HG02885 (cell line): ENCODE measurements at regions not wholly inside any gene's neighbourhood (a gene's known extent, or its start where the extent isn't known, plus 50 kb on each side); places are given as distances from the start of the nearest gene placed in this dataset.

Experiments used
- ATAC-seq: cut with Tn5 transposase; IDR thresholded peaks from one replicate; pipeline ENCODE4 v1.9.1; 2021; ENCODE audit warnings: mild to moderate bottlenecking; ENCODE audit not compliant: unreplicated experiment, poor library complexity

DNA sequence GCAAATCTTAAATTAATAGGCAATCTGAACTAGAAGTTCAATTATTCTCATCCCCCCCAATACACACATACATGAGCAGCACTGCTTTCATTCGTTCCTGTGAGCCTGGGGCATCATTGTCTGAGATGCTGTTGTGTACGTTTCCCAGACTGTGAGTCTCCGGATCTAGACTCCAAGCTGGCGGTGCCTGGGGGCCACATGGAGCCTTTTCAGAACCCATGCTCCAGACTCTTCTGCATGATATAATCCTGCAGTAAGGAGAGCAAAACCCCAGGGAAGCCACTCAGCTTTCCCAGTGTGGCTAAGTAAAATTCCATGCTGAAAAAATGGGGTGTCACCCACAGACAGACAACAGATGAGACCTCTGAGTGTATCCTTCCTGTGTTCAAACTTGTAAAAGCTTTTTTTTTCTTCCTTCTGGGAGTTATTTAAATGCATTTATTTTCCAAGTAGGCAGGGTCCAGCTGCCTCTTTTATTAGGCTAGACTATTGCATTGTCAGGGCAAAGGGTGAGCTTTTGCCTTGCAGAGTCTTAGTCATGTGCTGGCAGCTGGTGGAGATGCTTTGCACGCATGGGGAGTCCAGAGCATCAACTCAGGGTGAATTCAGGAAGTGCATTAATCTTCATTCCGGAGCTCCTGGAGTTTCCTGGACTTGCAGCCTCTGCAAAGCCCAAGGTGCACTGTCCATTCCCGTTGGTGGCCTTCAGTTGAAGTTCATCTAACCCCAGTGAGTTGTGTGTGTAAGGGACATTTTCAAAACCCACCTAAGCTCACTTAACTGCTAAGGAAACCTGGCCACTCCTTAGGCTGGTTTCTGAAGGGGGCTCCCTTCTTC lies 185.7 kb upstream of the ADO start:
- ATAC-seq, result peak; percentile 53

- no peak for ATAC-seq
These were observed 185.1 kb upstream of the ADO start for GRCh38 chr10:62619413-62619738.

GRCh38 chr10:62620491-62620890 lies 184.0 kb upstream of the ADO start:
- ATAC-seq, result no peak

DNA sequence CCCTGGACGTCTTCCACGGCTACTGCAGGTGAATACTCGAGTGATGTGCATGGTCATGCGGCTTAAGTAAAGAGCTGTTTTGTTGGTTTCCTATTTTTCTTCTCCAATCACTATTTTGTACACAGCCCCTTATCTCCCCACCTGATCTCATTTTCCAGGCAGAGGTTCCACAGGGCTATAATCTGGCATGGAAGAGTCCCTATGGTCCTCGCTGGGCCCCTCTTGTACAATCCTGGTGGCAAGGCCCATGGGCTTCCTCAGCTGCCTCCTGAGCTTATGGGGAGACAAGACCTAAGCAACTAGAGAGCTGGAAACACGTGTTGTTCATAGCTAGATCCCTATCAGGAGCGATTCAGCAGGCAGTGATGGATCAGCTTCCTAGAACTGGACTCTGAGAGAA lies 181.3 kb upstream of the ADO start:
- no peak for ATAC-seq

DNA sequence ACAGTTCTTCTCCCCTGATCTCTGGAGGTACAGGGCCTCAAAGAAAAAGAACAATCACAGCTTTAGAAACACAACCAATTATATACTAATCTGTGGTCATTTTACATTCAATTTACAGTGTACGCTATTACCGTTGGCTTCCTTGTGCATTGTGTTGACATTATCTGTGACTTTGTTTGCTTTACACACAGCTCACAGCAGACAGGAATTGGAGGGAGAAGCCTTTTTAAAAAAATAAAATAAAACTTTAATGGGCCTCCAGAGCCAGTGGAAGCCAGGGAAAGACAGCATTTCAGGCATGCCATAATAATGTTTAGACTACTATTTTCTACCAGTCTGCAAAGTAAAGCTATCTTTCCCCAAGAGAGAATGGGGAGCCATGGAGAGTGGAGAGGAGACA lies 179.0 kb upstream of the ADO start:
- ATAC-seq, result no peak

DNA sequence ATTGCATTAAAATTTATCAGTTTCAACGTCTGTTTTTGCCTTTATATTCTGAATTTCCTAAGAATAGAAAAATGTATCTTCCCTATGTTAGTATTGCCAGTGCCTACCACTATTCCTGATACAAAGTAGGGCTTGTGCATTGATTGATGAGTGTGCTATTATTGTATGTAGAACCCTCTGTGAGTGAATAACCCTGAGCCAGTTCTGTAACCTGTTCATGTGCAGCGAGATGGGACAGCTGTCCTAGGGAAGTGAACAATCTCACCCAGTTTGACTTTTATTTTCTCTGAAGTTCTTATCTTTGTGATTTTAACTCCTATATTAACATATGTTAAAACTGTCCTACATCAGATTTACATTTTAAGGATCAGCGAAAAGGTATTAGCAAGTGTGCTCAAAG lies 178.4 kb upstream of the ADO start:
- ATAC-seq, result no peak

DNA sequence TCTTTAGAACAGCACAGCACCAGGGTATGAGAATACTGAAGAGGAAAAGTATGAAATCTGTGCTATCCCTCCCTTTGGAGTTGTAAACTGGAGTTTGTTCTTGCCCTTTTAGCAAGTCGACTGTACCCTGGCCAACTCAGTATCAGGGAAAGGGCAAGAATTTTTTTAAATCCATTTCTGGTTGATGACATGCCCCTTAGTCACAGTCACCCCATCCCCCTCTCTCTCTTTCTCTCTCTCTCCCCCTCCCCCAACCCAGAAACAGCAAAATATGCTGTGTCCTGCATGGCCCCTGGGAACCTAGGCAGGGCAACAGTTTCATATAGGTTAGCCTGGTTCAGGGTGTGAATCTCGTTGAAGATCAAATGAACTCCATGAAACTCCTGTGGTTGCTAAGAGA lies 177.7 kb upstream of the ADO start:
- ATAC-seq, result no peak

DNA sequence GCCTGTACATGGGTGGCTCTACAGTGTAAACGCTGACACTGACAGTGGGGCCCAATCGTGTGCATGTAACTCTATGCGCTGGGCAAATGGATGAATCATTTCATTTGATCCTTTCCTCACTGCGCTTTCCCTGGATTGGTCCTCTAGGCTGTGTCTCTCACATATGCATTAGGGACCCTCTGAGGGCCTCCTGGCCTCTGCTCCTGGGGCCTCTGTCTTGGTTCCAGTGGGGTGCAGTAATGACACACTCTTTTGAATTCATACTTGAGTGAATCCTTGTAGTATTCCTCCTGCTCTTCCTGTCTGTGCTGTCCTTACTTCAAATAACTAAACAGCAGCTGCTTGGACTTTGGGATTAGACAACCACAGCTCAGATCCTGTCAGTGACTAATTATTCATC lies 176.5 kb upstream of the ADO start:
- no peak for ATAC-seq

DNA sequence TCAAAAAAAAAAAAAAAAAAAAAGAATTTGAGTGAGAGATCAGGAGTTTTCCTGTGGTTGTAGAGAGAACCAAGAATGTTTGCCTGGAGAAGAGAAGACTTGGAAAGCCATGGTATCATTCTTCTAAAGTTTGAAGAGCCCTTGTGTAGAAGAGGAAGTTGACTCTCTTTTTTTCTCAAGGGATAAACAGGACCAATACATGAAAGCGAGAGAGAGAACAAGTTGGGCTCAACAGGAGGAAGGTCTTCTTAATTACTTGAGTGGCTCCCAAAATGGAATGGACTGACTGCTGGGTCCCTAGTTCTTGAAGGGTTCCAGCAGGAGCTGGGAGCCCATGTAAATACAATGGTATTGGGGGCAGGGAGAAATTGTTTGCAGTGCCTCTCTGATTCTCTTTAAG lies 173.3 kb upstream of the ADO start:
- ATAC-seq, result no peak

GRCh38 chr10:62632071-62632809 lies 172.3 kb upstream of the ADO start:
- ATAC-seq, result peak; percentile 83

DNA sequence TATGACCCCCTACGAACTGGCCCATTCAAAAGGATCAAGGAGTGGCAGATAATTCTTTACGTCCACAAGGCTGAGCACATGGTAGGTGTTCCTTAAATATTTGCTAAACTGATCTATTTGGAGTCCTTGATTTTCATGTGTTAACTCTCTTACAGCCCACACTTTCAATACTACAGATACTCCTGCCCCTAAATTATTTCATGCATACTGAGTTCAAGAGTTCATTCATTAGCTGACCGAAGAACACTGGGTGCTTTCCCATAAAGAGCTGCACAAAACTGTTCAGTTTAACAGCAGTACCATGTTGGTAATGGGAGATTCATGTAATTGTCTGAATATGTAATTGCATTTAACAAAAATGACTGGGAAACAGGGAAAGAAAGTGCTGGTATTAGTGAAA lies 170.5 kb upstream of the ADO start:
- no peak for ATAC-seq

DNA sequence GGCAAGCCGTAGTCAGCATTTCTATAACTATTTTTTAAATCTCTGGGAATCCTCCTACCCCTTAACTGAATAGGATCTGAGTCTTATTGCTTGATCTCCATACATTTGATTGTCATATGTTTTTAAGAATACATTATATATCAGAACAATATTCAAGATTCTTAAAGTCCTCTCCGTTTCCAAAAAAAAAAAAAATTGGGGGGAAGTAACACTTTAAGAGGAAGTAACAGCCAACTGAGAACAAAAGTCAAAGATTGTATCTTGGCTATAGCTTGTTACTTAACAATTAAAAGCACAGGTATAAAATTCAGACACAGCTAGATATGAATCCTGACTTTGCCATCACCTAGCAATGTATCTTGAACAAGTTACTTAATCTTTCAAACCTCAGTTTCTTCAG lies 169.9 kb upstream of the ADO start:
- no peak for ATAC-seq

GRCh38 chr10:62635127-62635526 lies 169.4 kb upstream of the ADO start:
- no peak for ATAC-seq

- no peak for ATAC-seq
These were observed 167.7 kb upstream of the ADO start for GRCh38 chr10:62636825-62637248.

DNA sequence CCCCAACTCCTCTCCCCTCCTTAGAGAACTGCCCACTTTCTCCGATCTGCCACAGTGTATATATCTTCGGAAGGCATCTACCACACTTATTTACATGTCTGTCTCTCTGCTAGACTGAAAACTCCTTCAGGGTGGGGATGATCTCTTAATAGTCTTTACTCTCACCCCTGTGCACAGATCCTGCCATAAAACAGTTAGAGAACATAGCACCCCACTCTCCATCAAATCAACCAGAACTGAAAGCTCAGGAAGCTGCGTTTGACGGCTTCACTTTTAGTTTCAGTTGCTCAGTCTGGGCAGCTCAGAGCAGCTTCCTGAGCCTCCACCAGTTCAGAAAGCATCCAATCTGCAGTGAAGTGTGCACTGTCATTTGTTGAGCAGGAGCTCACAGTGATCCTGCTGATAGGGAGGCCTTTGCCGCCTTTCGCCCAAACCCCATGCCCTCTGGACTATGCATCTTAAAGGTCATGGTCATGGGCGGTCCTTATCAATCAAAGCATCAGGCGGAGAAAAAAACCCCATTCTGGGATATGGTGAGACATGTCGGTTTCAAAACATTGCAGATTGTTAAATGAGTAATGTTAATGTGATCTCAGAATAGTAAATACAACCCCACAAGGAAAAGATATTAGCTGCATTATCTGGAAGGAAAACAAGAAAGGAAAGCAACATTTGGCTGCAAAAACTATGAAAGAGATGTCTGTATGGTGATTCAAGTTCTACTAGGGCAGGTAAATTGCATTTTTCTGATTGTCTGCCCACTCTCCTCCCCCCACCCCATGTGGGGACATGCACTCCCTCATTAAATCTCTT lies 167.1 kb upstream of the ADO start:
- peak; percentile 62 for ATAC-seq

DNA sequence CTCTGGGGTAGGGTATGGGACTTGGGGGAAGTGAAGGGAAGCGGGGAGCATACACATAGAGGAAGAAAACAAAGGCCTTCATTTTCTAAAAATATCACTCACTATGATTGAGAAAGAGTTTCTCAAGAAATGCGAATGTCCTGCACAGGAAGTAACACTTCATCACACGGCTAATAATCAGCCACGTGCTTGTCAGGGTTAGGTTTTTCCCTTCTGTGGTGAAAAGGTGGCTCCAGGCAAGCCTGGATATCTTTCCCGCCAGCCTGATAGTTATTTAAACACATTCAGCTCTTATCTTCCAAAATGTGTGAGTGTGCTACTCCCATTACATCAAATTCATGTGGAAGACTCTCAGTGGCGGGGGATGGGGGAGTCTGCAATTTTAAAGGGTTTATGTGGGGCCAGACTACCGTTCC lies 166.4 kb upstream of the ADO start:
- ATAC-seq, result peak; percentile 46

GRCh38 chr10:62639144-62639543 lies 165.4 kb upstream of the ADO start:
- no peak for ATAC-seq

DNA sequence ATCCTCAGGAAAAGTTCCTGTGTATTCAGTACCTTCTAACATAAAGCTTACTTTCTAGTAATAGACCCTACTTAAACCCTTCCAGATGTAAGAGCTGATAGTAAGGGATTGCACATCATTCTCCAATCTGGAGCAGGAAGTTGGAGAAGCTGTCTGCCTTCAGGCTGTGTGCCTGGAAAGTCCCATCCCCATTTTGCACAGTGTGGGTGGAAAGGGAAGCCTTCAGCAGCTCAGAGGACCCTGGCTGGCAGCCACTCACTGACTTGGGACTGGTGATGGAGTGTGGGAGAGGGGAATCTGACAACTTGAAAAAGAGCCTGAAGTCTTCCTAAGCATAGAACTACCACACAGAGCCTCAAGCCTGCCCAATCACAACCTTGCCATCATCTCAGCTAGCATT lies 164.1 kb upstream of the ADO start:
- ATAC-seq, result no peak

DNA sequence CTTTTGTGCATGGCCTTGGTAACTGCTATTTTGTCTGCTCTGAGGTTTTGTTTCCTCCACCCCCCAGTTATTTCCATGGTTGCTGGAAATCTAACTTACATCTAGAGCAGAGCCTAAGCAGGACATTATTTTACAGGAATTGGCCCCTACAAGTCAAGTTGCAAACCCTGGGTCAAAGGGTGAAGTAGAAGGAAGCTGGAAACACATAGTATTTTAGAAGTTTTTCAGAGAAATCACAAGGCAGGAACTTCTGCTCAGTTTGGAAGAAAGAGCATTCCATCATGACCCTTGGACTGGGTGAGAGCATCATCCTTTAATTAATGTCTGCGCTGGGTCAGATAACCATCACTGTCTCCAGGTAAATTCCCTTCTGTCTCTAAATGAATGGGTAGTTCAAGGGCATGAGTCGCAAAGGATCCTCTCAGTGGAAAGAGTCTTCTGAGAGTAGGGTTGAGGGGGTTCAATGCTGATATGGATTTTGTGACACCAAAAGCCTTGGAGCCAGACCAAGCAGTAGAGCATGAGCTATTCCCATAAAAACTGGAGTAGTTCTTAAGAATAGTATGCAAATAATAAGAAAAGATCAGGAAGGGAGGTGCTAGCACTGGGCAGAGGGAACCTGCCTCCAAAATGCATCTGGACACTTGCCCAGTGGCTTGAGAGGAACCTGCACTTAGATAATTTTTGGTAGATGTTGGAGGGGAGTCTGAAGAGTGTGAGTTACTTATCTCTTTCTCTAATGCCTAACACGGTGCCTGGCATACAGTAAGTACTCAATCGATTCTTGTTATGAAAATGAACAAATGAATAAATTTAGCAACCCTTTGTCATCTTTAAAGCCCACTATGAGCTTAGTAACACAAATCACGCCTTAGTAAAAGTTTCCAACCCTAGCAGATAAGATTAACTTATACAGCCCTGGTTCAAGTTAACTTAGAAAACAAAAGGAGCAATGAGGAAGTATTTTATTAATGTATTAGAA lies 160.6 kb upstream of the ADO start:
- ATAC-seq, result no peak
